ELF-1 (cell line): ENCODE measurements at regions not wholly inside any gene's neighbourhood (a gene's known extent, or its start where the extent isn't known, plus 50 kb on each side); places are given as distances from the start of the nearest gene placed in this dataset.
"Not testable (repeated sequence)": the region's sequence is repeated elsewhere in the genome, so short reads cannot be mapped to it uniquely, and the experiment has no call there.

Experiments used
- DNase-seq: peaks from one replicate; pipeline ENCODE4 v3.0.0-alpha.2; 2016; ENCODE audit warnings: low read depth, low spot score

DNA sequence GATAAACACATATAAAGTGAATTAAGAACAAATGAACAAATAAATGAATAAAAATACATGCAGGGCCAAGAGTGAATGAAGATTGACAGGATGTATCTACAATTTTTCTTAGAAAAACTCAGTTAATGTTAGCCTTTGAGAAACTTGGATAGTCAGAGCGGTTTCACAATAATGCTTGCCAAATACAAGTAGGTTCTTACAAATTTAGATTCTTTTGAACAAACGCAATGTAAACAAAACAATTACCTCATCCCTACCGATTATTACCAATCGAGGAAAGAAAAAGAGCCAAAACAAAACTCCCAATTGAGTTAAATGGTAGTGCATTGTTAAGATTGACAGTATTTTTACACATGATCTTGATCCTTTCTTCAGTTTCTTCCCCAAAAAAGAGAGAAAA is 176.9 kb upstream of the DEPDC1 start:
- no peak for DNase-seq

DNA sequence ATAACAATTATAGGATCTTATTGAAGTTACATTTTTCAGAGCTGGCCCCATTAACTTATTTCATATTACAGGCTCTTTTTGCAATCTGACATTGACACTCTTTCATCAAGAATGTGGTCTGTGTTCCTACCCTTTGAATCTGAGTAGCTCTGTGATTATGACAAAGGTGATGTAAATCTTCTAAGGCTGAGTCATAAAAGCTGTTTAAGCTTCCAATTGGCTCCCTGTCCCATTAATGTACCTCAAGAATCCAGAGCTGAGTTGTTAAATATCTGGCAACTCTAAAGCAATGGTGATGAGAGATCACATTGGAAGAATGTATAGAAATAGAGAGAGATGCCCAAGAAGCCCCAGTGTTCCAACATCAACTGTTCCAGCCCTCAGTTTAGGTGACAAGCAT is 178.5 kb upstream of the DEPDC1 start:
- DNase-seq = no peak

DNA sequence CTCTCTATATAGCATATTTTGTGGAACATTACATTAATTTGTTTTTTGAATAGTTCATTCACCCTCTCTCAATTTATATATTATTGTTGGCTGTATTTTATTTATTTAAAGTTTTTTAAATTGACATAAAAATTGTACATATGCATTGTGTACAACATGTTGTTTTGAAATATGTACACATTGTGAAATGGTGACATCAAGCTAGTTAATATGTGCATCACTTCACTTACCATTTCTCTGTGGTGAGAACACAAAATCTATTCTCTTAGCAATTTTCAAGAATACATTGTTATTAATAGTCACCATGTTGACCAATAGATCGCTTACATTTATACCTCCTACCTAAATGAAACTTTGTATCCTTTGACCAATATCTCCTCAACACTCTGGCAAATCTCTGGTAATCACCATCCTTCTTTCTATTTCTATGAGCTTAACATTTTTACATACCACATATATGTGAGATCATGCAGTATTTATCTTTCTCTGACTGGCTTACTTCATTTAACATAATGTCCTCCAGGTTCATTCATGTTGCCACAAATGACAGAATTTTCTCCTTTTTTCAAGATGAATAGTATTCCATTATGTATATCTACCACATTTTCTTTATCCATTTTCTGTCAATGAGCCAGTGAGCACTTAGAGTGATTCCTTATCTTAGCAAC is 180.9 kb upstream of the DEPDC1 start:
- no peak for DNase-seq

DNA sequence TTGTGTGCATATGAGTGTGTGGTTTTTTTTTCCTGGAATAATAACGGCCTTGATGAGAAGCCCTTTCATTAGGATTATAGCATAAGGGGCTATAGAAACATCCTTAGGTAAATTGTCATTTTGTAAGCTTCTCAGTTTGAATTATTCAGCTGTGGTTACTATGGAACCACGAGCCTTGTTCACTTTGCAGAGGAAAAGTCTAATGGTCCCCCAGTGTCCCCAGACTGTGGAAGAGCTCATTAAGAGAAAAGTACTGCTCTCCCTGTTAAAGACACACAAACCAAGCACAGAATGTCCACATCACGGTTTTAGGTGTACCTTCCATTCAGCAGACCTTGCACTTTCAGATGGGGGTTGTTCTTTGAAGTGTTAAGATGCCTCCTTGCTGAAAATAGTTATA is 199.3 kb upstream of the DEPDC1 start:
- DNase-seq = no peak

DNA sequence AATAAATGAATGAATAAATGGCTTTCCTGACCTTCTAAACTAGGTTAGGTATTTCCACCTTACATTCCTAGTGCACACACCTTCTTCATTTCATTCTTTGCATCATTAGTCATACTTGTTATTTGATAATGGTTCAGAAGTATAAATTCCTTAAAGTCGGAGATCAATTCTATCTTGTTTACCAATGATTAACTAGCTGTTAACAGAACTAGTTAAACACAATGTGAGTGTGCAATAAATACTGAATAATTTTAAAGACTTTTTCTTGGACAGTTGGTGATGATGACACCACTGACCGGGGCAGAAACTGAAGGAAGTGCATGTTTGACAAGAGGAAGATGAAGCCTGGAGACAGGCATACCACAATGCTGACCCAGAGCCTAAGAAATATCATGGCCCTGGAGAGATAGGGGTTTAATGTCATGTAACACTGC is 207.1 kb upstream of the DEPDC1 start:
- DNase-seq = no peak

DNA sequence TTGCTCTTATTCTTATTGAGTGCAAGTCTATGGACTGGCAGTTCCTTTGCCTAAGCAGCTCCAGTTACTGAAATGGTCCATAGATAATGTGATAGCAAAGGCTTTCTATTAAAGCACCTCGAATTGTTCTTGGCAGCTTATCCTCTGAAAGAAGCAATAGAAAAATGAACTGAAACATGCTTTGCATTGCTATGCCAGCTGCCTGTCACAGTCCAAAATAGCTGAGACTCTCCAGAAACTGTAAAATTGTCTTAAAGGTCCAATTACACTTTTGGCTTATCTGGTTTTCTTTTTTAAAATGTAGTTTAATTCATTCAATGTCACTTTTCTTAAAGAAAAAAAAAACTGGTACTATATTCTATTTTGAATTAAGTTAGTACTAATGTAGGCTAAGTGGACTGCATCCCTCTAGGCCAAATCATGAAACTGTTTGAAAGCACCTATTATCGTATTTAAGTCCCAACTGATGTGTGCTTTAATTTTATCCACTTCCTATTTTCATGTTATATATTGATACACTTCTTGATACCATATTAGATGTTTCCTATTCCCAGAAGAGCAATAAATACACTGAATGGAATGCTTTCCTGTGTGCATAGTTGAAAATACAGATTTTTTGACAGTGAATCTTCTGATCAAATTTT is 208.0 kb upstream of the DEPDC1 start:
- DNase-seq = no peak

DNA sequence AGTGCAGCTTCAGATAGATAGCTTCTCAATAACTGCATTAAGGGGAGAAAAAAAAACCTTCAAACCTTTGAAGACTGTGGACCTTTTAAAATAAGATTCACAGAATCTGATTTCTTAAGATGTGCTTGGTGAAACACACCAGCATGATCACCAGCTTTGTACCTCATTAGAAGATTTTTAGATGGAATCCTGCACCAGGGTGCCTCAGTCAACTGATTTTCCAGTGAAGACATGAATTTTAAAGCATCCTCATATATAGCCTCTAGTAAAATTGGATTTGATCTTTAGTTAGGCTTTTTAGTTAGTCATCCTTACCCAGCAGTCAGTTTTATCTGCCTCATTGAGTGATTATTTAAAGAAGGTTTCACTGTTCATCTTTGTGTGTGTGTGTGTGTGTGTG is 208.6 kb upstream of the DEPDC1 start:
- no peak for DNase-seq

DNA sequence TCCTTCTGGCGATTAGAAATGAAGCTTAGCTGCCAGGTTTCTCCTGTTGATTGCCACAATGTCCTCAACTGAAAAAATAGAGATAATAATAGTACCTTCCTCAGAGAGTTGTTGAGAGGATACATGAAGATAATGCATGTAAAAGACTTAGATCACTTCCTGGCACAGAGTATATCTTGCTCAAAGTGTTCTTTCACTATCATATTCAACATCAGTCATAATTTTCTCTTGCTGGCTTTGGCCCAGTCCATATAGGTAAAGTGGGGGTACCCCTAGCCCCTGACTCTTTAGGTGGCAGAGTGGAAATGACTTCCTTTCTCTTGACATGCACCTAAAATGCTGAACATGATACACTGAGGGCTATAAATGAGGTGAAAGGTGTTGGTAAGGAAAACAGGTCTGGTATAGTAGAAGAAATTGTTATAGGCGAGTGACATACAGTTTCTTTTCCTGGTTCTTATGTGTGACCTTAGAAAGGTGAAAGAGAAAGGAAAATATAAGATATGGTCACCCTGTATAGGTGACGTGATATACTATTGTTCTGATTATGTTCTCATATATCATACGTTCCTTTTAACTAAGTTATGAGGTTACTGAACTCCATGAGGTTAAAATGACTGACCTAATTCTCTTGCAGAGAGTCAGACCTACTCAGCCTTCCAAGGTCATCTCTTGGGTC is 209.9 kb upstream of the DEPDC1 start:
- no peak for DNase-seq

DNA sequence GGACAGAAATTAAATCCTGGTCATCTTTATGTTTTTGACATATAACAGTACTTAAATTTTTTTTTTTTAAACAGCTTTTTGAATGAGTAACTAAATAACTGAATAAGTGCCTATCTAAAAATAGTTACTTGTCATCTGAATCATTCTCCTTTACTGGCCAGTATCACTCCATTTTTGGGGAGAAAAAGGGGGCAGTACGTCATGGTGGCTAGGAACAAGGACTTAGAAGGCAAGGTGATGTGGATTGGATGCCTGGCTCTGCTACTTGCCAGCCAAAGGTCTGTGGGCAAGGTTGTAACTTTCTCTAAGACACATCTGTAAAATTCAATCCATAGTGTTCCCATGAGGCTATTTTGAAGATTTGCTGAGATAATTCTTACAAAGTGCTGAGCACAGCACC is 220.4 kb upstream of the DEPDC1 start:
- no peak for DNase-seq

DNA sequence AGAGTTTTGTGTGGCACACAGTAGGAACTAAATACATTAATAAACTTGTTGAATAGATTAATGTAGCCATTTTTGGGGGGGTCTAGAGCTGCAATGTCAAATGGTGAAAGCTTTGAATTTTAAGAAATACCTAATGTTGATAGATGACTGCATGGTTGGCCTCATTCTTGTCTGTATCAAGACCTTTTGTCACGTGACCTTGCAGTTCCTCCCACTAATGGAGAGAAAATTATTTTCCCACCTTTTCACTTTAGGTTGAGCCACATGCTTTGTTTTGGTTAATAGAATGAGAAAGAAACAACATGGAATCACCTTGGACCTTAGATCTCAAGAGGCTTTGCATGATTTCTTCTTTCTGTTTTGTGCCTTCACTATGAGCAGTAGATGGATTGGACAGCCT is 223.6 kb upstream of the DEPDC1 start:
- DNase-seq = no peak

DNA sequence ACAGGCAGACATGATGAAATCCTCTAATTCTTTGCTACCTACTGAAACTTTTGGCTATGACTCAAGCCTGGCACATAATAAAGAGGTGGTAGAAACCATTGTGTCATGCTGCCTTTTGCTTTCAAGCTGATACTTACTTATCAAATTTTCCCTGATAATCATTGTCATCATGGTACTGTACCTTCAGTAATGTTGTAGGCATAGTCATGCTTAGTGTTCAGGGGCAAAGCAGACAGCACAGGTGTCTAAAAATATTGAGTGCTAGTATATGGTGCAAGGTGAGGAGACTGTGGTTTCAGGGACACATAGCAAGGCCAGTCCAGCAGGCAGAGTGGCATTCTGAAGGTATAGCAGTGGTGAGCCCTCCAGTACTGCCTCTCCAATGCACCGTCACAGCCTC is 226.9 kb upstream of the DEPDC1 start:
- no peak for DNase-seq

DNA sequence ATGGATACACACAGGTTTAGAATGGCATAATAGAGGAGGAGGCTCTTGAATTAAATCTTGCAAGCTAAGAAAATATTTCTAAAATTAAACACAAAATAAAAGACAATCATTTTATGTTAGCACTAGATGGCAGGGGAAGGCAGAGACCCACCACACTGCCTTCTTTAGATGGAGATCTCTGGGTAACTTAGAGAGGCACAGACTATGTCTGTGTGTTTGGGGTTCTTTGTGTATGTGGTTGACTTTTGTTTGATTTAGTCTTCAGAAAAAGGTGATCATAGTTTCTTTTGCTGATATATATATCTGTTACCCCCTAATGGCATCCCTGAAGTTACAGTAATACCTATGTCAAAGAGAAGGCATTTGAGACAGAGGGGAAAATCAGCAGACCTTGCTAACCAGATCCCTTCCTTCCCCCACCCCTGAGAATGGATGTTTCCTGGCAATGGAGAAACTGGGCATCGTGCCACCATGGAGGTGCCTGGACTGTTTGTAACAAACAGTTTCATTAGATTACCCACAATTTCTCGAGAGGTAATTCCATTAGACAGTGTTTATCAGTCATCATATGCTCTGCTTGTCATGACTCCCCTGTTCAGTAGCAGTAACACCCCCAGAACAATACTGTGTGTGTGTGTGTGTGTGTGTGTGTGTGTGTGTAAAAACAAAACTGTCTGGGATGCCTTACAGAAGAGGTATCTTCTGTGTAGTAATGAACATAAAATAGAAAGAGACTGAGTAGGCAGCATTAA is 228.3 kb upstream of the DEPDC1 start:
- DNase-seq = no peak

DNA sequence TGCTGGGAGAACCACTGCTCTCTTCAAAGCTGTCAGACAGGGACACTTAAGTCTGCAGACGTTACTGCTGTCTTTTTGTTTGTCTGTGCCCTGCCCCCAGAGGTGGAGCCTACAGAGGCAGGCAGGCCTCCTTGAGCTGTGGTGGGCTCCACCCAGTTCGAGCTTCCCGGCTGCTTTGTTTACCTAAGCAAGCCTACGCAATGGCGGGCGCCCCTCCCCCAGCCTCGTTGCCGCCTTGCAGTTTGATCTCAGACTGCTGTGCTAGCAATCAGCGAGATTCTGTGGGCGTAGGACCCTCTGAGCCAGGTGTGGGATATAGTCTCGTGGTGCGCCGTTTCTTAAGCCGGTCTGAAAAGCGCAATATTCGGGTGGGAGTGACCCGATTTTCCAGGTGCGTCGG is 242.6 kb upstream of the DEPDC1 start:
- DNase-seq = not testable (repeated sequence)

DNA sequence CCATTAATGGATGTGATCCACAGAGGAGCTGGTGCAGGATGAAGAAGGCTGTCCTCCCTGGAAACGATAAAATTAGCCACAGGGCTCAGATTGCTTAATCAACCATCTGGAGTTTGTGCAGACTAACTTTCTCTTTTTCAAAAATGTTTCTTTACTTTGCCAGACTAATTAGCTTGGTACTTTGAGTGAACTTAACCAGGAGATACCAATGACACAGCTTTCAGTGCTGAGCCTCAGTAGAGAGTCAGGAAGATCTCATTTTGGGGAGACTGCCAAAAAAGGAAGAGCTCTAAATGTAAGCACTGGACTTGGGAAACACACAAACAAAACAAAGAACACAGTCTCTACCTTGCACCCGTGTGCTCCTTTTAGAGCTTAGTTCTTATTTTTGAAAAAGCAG is 248.1 kb upstream of the DEPDC1 start:
- no peak for DNase-seq

DNA sequence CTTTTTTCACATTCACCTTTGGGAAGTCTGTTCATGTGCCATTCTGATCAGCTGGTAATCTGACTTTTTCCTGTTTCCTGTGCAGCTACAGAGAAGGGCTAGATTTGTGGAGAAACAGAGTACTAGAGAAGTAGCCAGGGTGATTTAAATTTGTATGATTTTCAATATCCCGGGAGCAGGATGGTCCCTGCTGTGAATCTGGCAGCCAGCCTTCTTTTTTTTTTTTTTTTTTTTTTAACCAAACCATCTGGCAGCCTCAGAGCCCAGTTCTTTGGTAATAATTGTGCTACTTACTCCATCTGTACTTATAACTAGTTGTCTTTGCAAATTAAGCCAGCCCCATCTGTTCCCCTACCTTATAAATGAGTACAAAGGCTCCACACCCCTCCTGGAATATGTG is 248.6 kb upstream of the DEPDC1 start:
- DNase-seq = no peak

DNA sequence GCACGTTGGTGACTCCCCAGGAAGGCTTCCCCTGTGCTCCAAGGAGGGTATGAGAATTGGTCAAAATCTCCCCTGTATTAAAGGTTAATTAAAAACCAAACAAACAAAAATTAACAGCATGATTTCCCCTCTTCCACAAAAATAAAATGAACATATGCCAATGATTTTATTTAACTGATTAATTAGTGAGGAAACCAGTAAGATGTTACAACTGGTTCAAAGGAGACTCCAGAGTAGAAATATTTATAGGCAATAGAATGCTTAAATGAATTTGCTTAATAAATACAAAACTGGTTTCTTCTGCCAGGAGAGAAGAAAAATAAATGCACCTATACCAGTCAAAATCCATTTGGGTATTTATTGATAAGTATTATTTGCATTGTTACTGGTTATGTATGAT is 249.5 kb upstream of the DEPDC1 start:
- DNase-seq = no peak

DNA sequence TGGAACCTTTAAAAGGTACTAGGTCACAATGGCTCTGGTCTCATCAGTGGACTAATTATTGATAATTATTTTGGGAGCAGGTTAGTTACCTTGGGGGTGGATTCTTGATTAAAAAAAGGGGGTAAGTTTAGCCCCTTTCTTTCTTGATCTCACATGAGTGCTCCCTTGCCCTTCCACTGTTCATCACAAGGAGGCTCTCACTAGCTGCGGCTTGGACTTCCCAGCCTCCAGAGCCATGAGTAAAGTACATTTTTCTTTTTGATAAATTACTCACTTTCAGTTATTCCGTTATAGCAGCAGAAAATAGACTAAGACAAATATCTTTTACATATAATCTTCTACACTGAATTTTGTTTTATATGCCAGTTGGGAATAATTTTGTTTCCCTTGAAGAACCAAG is 254.8 kb upstream of the DEPDC1 start:
- no peak for DNase-seq

DNA sequence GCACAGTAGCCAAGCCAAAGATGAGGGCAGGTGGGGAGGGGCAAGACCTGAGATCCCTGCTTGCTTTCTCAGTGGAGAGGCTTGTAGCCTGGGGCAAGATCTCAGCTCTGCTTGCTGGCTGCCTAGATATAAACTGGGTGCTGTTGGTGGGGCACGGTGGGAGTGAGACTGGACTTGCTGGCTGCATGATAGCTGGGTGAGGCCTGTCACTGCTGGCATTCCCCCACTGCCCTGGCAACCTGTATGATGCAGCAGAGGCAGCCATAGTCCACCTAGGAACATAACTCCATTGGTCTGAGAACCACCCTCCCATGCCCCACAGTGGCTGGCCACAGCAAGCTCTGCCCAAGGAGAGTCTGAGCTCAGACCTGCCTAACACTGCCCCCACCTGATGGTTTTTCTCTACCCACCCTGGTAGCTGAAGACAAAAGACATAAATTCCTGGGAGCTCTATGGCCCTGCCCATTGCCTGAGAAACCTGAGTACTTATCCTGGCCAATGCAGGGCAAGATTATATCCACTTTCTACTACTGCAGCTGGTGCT is 261.9 kb upstream of the DEPDC1 start:
- peak; percentile 38 for DNase-seq

DNA sequence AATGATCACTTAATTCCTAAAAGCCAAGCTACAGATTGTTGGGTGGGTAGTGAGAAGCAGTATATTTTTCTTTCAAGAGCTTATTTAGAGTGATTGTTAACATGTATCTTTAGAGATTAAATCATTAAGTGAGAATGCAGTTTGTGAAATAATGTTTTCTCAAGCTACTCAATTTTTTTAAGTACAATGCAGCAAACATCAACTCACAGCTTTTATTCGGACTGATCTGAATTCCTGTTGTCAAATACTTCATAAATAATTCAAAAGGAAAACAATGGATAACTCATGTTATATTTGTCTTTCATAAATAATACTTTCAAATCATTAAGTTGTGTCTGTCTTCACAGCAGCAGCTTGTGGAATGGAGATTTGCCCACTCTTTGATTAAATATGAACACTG is 271.1 kb upstream of the DEPDC1 start:
- DNase-seq = no peak

DNA sequence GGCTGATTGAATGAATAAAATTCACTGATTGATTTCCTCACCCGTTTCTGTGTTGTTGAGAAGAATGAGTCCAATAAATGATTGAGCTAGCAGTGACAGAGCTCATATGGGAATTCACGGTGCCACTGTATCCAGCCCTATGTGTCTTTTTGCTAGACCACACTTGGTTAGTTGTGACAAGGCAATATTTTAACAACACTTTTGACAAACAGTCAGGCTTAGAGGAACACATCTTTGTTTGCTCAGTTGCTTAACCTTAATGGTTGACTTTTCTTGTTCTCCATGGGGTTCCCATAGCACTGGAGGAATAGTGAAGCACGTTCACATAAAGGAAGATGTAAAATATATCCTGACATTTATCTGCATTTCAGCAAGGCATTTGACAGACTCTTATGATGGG is 273.9 kb upstream of the DEPDC1 start:
- no peak for DNase-seq

DNA sequence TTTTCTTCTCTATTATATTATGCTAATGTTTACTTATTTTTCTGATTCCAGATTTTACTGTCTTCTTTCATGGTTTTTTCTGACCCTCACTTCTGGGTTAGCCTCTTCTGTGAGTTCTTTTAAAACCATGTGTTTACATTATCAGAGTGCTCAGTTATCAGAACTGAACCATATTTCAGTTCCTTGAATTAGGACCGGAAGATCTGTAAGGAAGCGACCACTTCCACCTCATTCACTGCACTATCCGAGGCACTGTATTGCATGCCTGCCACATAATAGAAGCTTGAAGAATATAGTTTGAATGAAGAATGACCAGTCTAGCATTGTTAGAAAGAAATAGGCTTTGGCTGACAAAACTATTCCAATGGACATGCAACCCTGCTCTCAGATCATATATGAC is 281.0 kb upstream of the DEPDC1 start:
- DNase-seq = no peak

DNA sequence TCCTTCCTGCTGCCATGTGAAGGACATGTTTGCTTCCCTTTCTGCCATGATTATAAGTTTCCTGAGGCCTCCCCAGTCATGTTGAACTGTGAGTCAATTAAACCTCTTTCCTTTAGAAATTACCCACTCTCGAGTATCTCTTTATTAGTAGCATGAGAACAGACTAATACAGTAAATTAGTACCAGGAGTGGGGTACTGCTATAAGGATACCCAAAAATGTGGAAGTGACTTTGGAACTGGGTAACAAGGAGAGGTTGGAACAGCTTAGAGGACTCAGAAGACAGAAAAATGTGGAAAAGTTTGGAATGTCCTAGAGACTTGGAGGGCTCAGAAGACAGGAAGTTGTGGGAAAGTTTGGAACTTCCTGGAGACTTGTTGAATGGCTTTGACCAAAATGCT is 283.0 kb upstream of the DEPDC1 start:
- DNase-seq = not testable (repeated sequence)
